Endothelial cell of umbilical vein (primary cell): ENCODE measurements at regions not wholly inside any gene's neighbourhood (a gene's known extent, or its start where the extent isn't known, plus 50 kb on each side); places are given as distances from the start of the nearest gene placed in this dataset.

ENCODE experiments used
- BruUV-seq: library from RNA; stranded (reverse); fragments of 400-500 nt; replicated peaks from 2 replicates; lab custom pipeline; 2021; lab: Mats Ljungman, UMichigan
- CTCF ChIA-PET: fragments of 300-600, 350-600 bp; sonication (Branson Sonifier 250); formaldehyde crosslinking; loops from one replicate; lab custom pipeline; 2021; ENCODE audit warnings: antibody characterized with exemption, inconsistent platforms; lab: Charles Lee
- POLR2A ChIA-PET: fragments of 300-600, 350-600 bp; sonication (Branson Sonifier 250); formaldehyde crosslinking; loops from one replicate; lab custom pipeline; 2021; ENCODE audit warnings: antibody characterized with exemption, inconsistent platforms; lab: Charles Lee
- DNase-seq: peaks from one replicate; pipeline ENCODE4 v3.0.0-alpha.2; 2011; ENCODE audit warnings: low read depth, low spot score
- FAIRE-seq: peaks from 2 replicates; lab custom pipeline; 2011; peaks lifted over from hg19 to GRCh38; lab: Jason Lieb, UNC
- H2AFZ ChIP-seq: 2 replicates; pipeline ENCODE4 v1.6.0; 2012; ENCODE audit warnings: low read depth, low read length, control low read depth, inconsistent platforms
- H3K27ac ChIP-seq: 2 replicates; pipeline ENCODE4 v1.5.1; 2011; ENCODE audit warnings: low read depth, mild to moderate bottlenecking, control low read depth, low read length, moderate library complexity; ENCODE audit not compliant: insufficient read depth
- H3K27me3 ChIP-seq, 2 experiments: 2 replicates each; pipeline versions ENCODE4 v1.6.0 to v1.6.1; 2011; ENCODE audit warnings: low read length in 2 of 2, mixed read lengths in 1 of 2; ENCODE audit not compliant: control insufficient read depth in 2 of 2, insufficient read depth in 2 of 2
- H3K36me3 ChIP-seq, 2 experiments: 2 replicates in 1 of 2; 3 replicates in 1 of 2; pipeline ENCODE4 v1.5.1; 2011; ENCODE audit warnings: low read length in 2 of 2, mild to moderate bottlenecking in 1 of 2, moderate library complexity in 1 of 2; ENCODE audit not compliant: control insufficient read depth in 2 of 2, insufficient read depth in 2 of 2; ENCODE audit errors: extremely low read depth in 1 of 2
- H3K4me1 ChIP-seq: 3 replicates; pipeline ENCODE4 v1.5.1; 2011; ENCODE audit warnings: mild to moderate bottlenecking, low read length; ENCODE audit not compliant: control insufficient read depth, insufficient read depth; ENCODE audit errors: extremely low read depth
- H3K4me2 ChIP-seq: 2 replicates; pipeline ENCODE4 v1.6.1; 2011; ENCODE audit warnings: low read length, control low read depth, mixed read lengths; ENCODE audit not compliant: insufficient read depth
- H3K4me3 ChIP-seq, 3 experiments: fragments of 200-600 bp in 1 of 3; sonication (generic), shearing (Covaris generic) in 1 of 3; replicated peaks in 1 of 3; 2 replicates each; pipeline ENCODE4 v1.5.1; 2011 to 2016; ENCODE audit warnings: control low read depth in 3 of 3, low read length in 3 of 3, mild to moderate bottlenecking in 2 of 3, inconsistent platforms in 1 of 3, low read depth in 1 of 3, moderate library complexity in 1 of 3; ENCODE audit not compliant: insufficient read depth in 1 of 3
- H3K79me2 ChIP-seq: 2 replicates; pipeline ENCODE4 v1.6.0; 2012; ENCODE audit warnings: low read length, inconsistent platforms; ENCODE audit not compliant: control insufficient read depth, insufficient read depth
- H3K9ac ChIP-seq: replicated peaks from 2 replicates; pipeline ENCODE3; 2011; ENCODE audit warnings: low read length, control low read depth; ENCODE audit not compliant: insufficient read depth; ENCODE audit errors: extremely low read depth
- H3K9me1 ChIP-seq: replicated peaks from 3 replicates; pipeline ENCODE4 v1.6.0; 2011; ENCODE audit warnings: mild to moderate bottlenecking, low read length; ENCODE audit not compliant: control insufficient read depth, insufficient read depth; ENCODE audit errors: extremely low read depth
- H3K9me3 ChIP-seq: replicated peaks from 2 replicates; pipeline ENCODE4 v1.5.1; 2012; ENCODE audit warnings: low read length, inconsistent platforms; ENCODE audit not compliant: control insufficient read depth, insufficient read depth
- H4K20me1 ChIP-seq: replicated peaks from 2 replicates; pipeline ENCODE3; 2011; ENCODE audit warnings: mild to moderate bottlenecking, low read length; ENCODE audit not compliant: control insufficient read depth, insufficient read depth; ENCODE audit errors: extremely low read depth
- EZH2 ChIP-seq: IDR thresholded peaks from 2 replicates; pipeline ENCODE4 v1.6.1; 2012; ENCODE audit warnings: borderline replicate concordance, low read depth, mild to moderate bottlenecking, moderate library complexity, low read length, inconsistent platforms; ENCODE audit not compliant: severe bottlenecking
- FOS ChIP-seq: IDR thresholded peaks from 2 replicates; pipeline ENCODE4 v1.6.1; 2011; ENCODE audit warnings: mild to moderate bottlenecking, low read length, moderate library complexity, borderline replicate concordance; ENCODE audit not compliant: insufficient read depth
- GATA2 ChIP-seq: IDR thresholded peaks from 2 replicates; pipeline ENCODE4 v1.7.0; 2011; ENCODE audit warnings: low read depth, mild to moderate bottlenecking, moderate library complexity, mixed read lengths, low read length; ENCODE audit not compliant: insufficient read length, insufficient read depth
- JUN ChIP-seq: IDR thresholded peaks from 2 replicates; pipeline ENCODE4 v1.6.1; 2011; ENCODE audit warnings: borderline replicate concordance, low read depth; ENCODE audit not compliant: insufficient read length, insufficient read depth
- MYC ChIP-seq: IDR thresholded peaks from one replicate; pipeline ENCODE4 v1.6.1; 2011; ENCODE audit warnings: mild to moderate bottlenecking, low read depth, low read length
- POLR2A ChIP-seq: IDR thresholded peaks from 2 replicates; pipeline ENCODE4 v1.6.1; 2012; ENCODE audit warnings: low read depth, mild to moderate bottlenecking, control low read depth, low read length
- POLR2AphosphoS5 ChIP-seq: IDR thresholded peaks from 2 replicates; pipeline ENCODE4 v1.6.1; 2012; ENCODE audit warnings: low read depth, mild to moderate bottlenecking, control low read depth, low read length, moderate library complexity; ENCODE audit not compliant: insufficient read depth
- dilution Hi-C: fragments of 300-500 bp; cut with MboI; formaldehyde crosslinking; loops from one replicate; pipeline ENCODE4 v1.15.0; 2019; ENCODE audit warnings: low sequenced_read_pairs; ENCODE audit not compliant: extremely low pct_ligation_motif_present
- intact Hi-C: fragments of 100-400 bp; cut with micrococcal nuclease; formaldehyde crosslinking; loops from one replicate; pipeline ENCODE4 v1.10.0; 2022
- TF ChIP-seq, protein P1 (sequence below): IDR thresholded peaks from 2 replicates; pipeline ENCODE4 v1.6.1; 2011; ENCODE audit not compliant: insufficient read depth, insufficient read length
- TF ChIP-seq, protein P2 (sequence below), 2 donors: IDR thresholded peaks; 1 replicate in 1 of 2; 2 replicates in 1 of 2; pipeline ENCODE4 v1.5.1; 2011; ENCODE audit warnings: low read length in 2 of 2, mild to moderate bottlenecking in 2 of 2, moderate library complexity in 2 of 2, control low read depth in 1 of 2, inconsistent platforms in 1 of 2, low read depth in 1 of 2; ENCODE audit not compliant: insufficient read depth in 1 of 2; ENCODE audit errors: extremely low read depth in 1 of 2

DNA sequence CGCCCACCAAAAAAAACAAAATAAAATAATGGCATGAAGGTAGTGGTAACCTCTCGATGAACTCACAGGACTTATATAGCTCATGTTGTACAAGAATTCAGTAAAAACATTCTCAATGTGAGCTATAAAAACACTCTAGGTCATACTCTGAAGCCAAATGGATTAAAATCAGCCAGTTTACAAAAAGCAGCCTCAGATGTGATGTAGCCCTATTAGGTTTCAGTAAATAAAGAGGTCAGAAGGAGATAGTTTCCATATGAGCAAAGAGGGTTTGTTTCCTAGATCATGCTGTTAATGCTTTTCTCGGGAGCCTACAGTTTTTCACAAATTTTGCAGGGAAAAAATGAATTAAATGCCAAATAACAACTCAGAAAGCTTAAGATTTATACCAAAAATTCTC is 319.5 kb upstream of the HSF2 start:
- H3K9ac ChIP-seq = no peak overlapping the region
- FAIRE-seq = no peak
- no peak overlapping the region for H3K27ac ChIP-seq
- no peaks in the 10 kb centered on the region for H3K4me1 ChIP-seq
- no peaks in the 10 kb centered on the region for H3K9me1 ChIP-seq
- no peaks in the 10 kb centered on the region for H3K79me2 ChIP-seq
- no TSS peak for BruUV-seq
- dilution Hi-C loops = no loop called here
- no peaks in the 10 kb centered on the region for H3K9me3 ChIP-seq
- H3K4me2 ChIP-seq = no peak overlapping the region
- H3K4me3 ChIP-seq = no peak overlapping the region
- no peak overlapping the region for H2AFZ ChIP-seq
- CTCF ChIA-PET = no interaction called here
- POLR2A ChIA-PET = no interaction called here
- intact Hi-C loops = no loop called here
- no peaks in the 10 kb centered on the region for H3K27me3 ChIP-seq
- no peaks in the 10 kb centered on the region for H4K20me1 ChIP-seq
- H3K36me3 ChIP-seq = no peaks in the 10 kb centered on the region
- no peak for TF ChIP-seq FOS
- no peak for TF ChIP-seq MYC
- no peak for TF ChIP-seq POLR2AphosphoS5
- TF ChIP-seq, protein P1, sequence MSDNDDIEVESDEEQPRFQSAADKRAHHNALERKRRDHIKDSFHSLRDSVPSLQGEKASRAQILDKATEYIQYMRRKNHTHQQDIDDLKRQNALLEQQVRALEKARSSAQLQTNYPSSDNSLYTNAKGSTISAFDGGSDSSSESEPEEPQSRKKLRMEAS = no peak
- no peak for TF ChIP-seq POLR2A
- no peak for TF ChIP-seq GATA2
- TF ChIP-seq, protein P2, sequence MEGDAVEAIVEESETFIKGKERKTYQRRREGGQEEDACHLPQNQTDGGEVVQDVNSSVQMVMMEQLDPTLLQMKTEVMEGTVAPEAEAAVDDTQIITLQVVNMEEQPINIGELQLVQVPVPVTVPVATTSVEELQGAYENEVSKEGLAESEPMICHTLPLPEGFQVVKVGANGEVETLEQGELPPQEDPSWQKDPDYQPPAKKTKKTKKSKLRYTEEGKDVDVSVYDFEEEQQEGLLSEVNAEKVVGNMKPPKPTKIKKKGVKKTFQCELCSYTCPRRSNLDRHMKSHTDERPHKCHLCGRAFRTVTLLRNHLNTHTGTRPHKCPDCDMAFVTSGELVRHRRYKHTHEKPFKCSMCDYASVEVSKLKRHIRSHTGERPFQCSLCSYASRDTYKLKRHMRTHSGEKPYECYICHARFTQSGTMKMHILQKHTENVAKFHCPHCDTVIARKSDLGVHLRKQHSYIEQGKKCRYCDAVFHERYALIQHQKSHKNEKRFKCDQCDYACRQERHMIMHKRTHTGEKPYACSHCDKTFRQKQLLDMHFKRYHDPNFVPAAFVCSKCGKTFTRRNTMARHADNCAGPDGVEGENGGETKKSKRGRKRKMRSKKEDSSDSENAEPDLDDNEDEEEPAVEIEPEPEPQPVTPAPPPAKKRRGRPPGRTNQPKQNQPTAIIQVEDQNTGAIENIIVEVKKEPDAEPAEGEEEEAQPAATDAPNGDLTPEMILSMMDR (IDR thresholded peaks at IDR 0.05; ENCODE audit: extremely low read depth in 1 of 2, insufficient read depth in 1 of 2, low read depth in 1 of 2, low read length in 2 of 2) = no peak
- DNase-seq = no peak

DNA sequence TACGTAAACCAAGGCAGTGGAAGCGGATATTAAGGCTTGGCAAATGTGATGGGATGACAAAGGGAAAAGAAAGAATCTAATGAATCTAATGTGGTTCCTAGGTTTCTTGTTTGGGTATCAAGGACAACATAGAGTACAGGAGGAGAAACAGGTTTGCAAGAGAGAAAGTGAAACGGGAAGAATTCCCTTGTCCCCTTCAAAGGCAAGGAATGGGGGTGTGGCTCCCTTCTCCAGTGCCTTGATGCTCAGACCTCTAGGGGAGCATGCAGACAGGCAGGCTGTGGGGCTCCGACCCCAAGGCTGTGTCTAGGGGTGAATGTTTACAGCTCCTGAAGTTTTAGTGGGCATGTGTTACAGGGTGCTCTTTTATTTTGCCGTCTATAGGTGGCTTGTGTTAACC is 317.5 kb upstream of the HSF2 start:
- H3K9ac ChIP-seq = no peak overlapping the region
- no TSS peak for BruUV-seq
- dilution Hi-C loops = no loop called here

More for the DNA sequence above, 317.5 kb upstream of the HSF2 start:
- no peak for FAIRE-seq
- no peaks in the 10 kb centered on the region for H4K20me1 ChIP-seq
- no peaks in the 10 kb centered on the region for H3K9me1 ChIP-seq
- no peak overlapping the region for H2AFZ ChIP-seq
- no peak for DNase-seq
- H3K4me3 ChIP-seq = no peak overlapping the region
- H3K27me3 ChIP-seq = no peaks in the 10 kb centered on the region
- H3K79me2 ChIP-seq = no peaks in the 10 kb centered on the region
- H3K4me1 ChIP-seq = no peaks in the 10 kb centered on the region
- H3K4me2 ChIP-seq = no peak overlapping the region
- H3K9me3 ChIP-seq = no peaks in the 10 kb centered on the region
- H3K27ac ChIP-seq = no peak overlapping the region
- CTCF ChIA-PET = no interaction called here
- TF ChIP-seq, protein P1 = no peak
- TF ChIP-seq JUN (no peak), FOS (no peak), POLR2AphosphoS5 (no peak), POLR2A (no peak), MYC (no peak), GATA2 (no peak), EZH2 (no peak)
- TF ChIP-seq, protein P2 (IDR thresholded peaks at IDR 0.05; ENCODE audit: extremely low read depth in 1 of 2, insufficient read depth in 1 of 2, low read depth in 1 of 2, low read length in 2 of 2) = no peak
- POLR2A ChIA-PET = no interaction called here
- intact Hi-C loops = no loop called here
- H3K36me3 ChIP-seq = no peaks in the 10 kb centered on the region
